ENCODE measurements at regions not wholly inside any gene's neighbourhood (a gene's known extent, or its start where the extent isn't known, plus 50 kb on each side); places are given as distances from the start of the nearest gene placed in this dataset.

GRCh38 chr17:54835015-54835414 lies 65.6 kb upstream of the TOM1L1 start:
- no peak overlapping the region for H3K4me3 ChIP-seq (ENCODE audit: low read depth, low read length)
- DNase-seq (ENCODE audit: low read depth): no peak
- TF ChIP-seq, protein P1, sequence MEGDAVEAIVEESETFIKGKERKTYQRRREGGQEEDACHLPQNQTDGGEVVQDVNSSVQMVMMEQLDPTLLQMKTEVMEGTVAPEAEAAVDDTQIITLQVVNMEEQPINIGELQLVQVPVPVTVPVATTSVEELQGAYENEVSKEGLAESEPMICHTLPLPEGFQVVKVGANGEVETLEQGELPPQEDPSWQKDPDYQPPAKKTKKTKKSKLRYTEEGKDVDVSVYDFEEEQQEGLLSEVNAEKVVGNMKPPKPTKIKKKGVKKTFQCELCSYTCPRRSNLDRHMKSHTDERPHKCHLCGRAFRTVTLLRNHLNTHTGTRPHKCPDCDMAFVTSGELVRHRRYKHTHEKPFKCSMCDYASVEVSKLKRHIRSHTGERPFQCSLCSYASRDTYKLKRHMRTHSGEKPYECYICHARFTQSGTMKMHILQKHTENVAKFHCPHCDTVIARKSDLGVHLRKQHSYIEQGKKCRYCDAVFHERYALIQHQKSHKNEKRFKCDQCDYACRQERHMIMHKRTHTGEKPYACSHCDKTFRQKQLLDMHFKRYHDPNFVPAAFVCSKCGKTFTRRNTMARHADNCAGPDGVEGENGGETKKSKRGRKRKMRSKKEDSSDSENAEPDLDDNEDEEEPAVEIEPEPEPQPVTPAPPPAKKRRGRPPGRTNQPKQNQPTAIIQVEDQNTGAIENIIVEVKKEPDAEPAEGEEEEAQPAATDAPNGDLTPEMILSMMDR (IDR thresholded peaks at IDR 0.05; ENCODE audit: insufficient read depth, low read depth, low read length, missing control alignments): no peak

GRCh38 chr17:54836723-54837462 lies 63.8 kb upstream of the TOM1L1 start:
- no peak overlapping the region for H3K4me3 ChIP-seq (ENCODE audit: low read depth, low read length)
- DNase-seq (ENCODE audit: low read depth): no peak
- TF ChIP-seq, protein P1 (IDR thresholded peaks at IDR 0.05; ENCODE audit: insufficient read depth, low read depth, low read length, missing control alignments): no peak

DNA sequence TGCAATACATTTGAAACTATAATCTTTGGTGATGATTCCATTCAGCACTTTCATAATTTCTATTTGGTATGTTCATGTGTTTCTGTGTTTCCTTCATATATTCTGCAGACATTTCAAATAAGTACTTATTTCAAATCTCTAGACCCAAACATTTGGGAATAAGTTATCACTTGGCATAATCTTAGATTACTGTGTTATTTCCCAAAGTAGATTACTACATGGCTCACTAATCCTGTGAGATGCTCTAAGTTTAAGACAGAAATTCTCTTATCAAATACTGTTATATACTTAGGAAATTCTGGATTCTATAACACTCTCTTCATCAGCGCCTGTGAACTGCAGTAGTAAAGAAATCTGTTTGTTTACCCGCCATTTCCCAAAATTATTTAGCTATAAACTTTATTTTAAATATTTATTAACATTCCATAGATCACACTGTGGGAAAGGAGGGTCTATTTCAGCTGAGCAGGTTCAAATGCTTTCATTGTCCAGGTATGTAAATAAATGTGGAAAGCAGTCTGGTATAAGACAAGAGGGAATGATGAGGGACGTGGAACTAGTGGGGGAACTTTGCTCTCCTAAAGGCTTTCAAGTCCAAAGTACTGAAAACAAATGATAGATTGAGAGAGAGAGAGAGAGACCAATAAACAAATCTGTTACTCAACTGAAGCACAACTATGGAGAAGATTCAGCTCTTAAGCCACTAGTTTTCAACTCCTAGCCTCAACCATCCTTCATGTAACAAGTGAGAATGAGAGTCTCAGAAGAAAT lies 61.8 kb upstream of the TOM1L1 start:
- TF ChIP-seq, protein P1 (IDR thresholded peaks at IDR 0.05; ENCODE audit: insufficient read depth, low read depth, low read length, missing control alignments): no peak
- no peak overlapping the region for H3K4me3 ChIP-seq (ENCODE audit: low read depth, low read length)
- no peak for DNase-seq (ENCODE audit: low read depth)

- TF ChIP-seq, protein P1 (IDR thresholded peaks at IDR 0.05; ENCODE audit: insufficient read depth, low read depth, low read length, missing control alignments): no peak
- H3K4me3 ChIP-seq (ENCODE audit: low read depth, low read length): no peak overlapping the region
- DNase-seq (ENCODE audit: low read depth): no peak
Observed at GRCh38 chr17:54839447-54839846, 61.2 kb upstream of the TOM1L1 start.

- no peak overlapping the region for H3K4me3 ChIP-seq (ENCODE audit: low read depth, low read length)
- TF ChIP-seq, protein P1 (IDR thresholded peaks at IDR 0.05; ENCODE audit: insufficient read depth, low read depth, low read length, missing control alignments): no peak
- no peak for DNase-seq (ENCODE audit: low read depth)
Observed at GRCh38 chr17:54840885-54841591, 59.6 kb upstream of the TOM1L1 start.

DNA sequence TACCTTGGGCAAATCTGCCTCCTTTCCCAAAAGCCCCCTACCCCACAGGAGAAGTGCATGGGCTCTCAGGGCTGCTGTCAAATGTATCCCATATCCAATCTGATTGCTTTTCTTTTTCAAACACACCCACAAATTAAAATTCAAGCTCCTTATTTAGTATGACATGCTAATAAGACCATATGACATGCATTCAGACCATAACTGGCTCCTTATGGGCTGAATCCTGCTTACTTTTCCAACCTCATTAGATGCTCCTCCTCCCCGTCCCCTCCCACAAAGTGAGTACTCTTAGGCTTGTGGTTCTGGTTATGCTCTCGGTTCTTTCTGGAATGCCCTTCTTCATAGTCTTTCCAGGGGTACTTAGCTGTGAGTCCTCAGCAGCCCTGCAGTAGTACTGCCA lies 59.0 kb upstream of the TOM1L1 start:
- no peak overlapping the region for H3K4me3 ChIP-seq (ENCODE audit: low read depth, low read length)
- no peak for DNase-seq (ENCODE audit: low read depth)
- TF ChIP-seq, protein P1 (IDR thresholded peaks at IDR 0.05; ENCODE audit: insufficient read depth, low read depth, low read length, missing control alignments): no peak

Data from GM12865 (cell line).